HG03196 (cell line): ENCODE measurements at regions not wholly inside any gene's neighbourhood (a gene's known extent, or its start where the extent isn't known, plus 50 kb on each side); places are given as distances from the start of the nearest gene placed in this dataset.

Experiments used
- ATAC-seq: cut with Tn5 transposase; IDR thresholded peaks from one replicate; pipeline ENCODE4 v1.9.1; 2021; ENCODE audit not compliant: unreplicated experiment

DNA sequence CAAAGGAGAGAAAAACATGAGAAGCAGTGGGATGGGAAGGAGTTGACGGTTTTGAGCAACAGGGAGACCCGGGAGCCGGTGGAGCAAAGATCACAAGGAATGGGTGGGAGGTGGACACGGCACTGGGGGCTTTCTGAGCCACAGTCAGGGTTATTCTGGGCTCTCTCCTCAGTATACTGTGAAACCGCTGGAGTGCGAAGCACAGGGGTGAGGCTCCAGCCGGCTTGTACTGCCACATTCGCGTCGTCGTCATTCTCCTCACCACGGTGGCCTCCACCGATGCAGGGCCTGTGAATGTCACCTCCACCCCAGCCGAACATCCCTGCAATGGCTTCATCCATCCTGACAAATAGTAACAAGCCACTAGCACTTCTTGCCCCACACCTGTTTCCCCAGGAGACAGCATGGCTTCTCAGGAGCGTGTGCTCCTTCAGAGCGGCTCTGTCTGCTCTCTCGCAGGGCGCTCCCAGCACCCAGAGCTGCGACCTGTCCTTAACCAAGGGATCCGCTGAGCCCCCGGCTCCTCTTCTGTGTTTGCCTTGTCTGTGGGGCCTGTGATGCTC, 1165.3 kb downstream of the TBC1D22A start:
- no peak for ATAC-seq

DNA sequence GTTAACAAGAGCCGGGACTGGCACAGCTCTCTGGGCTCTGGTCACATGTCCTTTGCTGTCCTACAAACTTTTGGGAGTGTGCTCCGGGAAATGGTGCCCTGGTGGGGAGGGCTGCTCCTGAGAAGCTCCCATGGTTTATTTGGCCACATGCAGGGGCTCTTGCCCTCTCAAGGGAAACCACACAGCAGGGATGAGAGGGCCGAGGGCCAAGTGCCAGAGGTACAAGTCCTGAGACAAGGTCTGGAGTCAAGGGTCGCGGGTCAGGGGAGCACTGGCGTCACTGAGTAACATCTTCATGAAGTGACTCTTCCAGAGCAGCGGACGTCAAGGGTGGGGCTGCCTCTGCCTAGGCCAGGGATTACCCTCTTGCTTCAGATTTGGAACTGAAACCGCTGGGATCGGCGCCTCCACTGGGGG, 1160.6 kb downstream of the TBC1D22A start:
- ATAC-seq = no peak

DNA sequence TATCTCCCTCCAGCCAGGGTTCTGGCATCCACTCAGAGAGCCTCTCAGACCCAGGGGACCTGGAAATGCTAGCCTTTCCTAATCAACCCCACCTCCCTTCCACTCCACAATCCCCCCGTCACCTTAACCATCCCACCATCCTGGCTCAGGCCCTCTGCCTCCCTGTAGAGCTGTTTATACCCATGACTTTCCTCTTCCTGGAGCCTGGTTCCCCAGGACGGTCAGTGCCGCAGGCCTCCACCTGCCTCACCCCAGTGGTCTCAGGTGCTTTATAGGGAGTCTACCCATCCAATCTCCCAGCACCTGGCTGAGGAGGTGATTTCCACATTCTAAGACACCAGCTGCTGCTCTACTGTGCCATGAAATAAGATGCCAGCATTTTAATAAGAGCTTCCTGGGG, 1159.5 kb downstream of the TBC1D22A start:
- no peak for ATAC-seq

DNA sequence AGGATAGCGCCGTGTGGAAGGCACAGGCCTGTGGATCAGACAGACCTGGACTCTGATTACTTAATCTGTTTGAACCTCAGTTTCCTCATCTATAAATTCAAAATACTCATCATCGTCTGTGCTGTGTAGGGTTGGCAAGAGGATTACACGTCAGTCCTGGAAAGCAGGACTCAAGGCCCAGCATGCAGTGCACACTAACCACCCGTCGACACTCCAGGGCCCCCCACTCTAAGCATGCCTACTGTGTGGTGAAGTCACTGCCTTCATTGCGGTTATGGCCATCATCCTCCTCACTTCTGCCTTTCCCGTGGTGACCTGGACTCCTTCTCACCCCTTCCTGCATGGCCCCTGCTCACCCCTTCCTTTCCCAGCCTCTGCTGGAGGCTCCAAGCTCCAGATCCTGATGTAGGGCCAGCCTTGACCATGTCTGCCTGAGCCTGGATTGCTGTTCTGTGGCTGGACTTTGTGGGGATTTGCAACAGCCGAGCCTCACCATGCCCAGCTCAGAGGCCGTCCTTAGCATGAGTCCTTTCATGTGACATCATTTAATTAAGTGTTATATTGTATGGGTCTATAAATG, 1158.0 kb downstream of the TBC1D22A start:
- ATAC-seq = no peak

DNA sequence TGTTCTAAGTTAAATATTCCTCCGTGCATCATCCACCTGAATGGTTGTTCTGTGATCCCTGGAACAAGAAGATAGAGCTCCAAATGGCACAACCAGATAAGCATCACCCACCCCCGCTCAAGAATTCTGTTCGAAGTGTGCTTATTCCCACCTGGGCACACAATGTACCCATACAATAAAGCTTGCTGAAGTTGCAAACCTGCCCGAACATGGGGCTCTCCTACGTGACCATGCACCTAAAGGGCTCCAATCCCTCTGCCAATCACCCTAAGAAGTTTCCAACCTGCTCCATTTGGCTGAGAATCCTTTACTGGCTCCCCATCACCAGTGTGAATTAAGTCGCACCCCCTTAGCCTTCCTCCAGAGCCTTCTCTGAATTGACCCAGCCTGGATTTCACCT, 1157.4 kb downstream of the TBC1D22A start:
- no peak for ATAC-seq

DNA sequence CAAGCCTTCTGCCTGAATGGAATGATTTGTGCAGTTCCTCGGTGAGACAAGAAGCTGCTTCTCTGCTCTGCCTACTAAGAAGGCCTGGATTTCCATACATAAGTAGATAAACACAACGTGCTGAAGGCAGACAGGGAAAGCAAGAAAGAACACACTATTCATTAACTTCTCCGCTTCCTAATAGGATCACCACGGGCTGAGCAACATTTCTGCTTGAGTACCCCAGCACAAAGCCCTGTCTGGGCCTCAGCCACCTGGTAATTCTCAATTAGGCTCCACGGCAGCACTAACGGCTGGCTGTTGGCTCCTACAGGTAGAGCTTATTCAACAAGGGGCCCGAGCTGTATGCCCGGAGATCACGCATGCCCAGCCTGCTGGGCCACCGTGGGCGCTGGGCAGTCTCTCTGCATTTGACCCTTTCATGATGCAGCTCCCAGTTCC, 1156.6 kb downstream of the TBC1D22A start:
- no peak for ATAC-seq

DNA sequence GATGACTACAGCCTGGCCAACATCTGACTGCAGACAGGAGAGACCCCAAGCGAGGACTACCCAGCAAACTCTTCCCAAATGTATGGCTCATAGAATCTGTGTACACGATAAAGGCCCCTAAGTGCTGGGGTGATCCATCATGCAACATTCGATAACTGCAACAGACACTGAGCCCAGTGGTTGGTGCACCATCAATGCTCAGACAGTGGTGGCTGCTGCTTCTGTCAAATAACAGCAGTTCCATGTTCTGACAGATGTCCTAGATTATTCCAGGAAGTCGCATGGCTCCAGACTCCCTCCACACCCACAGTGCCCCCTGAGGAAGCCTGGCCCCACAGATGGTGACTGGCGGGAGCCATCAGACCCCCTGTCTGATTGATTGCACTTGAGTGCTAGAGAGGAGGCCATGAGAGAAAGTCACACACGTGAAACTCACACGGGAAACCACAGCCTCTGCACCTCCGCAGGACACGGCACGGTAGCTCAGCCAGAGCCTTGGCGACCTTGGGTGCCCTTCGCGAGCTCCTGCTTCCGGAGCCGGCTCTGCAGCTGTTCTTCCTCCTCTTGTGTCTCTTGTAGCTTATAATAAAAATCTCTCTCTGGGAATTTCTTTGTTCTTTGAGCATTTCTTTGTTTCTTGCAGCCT, 1155.9 kb downstream of the TBC1D22A start:
- ATAC-seq = no peak

DNA sequence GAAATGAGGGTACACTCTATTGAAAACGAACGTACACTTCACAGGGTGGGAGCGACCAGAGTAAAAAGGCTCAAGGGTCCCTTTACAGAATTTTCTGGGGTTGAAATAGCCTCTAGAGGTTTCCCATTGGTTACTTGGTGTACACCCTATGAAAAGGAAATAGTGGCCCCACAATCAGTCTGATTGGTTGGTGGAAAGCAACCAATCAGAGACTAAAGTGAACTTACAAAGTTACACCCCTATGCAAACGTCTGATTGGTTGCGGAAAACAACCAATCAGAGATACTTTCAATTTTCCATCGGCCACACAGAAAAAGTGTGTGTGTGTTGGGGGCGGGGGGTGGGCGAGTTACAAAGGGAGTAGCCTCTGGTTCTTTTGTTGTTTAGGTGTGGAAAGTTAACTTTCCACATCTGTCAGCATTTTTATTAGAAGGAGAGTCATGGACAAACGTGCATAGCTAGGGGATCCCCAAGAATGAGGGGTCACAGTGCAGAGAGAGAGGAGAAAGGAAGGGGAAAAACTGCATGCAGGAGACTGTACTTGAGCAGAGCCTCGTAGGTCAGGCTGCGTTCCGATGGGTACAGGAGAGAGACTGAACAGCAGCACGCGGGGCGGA, 1152.1 kb downstream of the TBC1D22A start:
- ATAC-seq = no peak

DNA sequence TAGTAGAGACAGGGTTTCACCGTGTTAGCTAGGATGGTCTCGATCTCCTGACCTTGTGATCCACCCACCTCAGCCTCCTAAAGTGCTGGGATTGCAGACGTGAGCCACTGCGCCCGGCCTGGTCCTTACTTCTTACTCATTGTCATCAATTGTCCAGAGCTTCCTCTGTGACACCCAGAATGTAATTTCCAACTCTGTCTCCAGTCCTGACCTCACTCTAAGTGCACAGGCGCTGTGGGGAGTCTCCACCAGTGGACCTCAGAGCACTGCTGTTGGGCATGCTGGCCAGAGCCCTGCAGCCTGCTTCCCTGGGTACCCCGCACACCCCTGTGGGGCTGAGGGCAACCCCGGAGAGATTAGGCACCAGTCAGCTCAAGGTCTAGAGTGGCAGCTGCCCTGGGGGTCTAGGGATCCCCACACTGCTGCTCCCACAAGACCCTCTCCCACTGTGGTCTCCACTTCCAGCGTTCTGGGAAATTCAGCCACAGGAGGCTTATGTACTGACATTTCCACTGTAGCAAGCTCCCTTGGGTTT, 1140.3 kb downstream of the TBC1D22A start:
- no peak for ATAC-seq

DNA sequence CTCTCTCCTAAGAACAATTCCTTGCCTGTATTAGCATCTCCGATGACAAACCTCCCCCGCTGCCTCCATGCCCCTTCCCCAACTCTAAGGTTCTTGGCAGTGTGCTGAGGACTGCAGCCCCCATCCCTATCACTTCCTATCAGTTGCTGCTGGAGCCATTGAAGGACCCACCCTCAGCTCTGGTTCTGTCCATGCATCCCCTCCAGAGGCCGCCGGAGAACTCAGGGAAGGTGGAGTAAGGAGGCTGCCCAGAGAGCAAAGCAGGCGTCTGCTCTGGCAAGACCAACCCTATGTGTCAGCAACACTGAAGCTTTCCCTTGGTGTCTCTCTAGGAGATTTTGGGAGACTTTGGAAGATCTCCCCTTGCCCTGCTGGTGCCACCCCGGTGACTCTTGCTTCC, 1139.5 kb downstream of the TBC1D22A start:
- no peak for ATAC-seq

DNA sequence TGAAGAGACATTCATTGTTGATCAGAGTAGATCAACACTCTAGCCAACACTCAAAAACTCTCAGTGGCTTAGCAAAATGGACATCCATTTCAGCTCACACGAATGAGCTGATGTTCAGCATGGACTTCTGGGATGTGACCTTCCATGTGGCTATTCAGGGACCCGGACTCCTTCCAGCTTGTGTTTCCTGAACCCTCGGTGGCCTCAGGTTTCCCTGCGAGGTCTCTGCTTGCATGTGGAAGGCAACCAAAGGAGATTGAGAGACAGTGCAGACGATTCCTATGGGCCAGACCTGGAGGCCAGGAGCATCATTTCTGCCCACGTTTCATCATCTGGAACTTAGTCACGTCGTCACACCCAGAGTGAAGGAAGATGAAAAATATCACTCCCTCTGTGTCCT, 1137.4 kb downstream of the TBC1D22A start:
- no peak for ATAC-seq

DNA sequence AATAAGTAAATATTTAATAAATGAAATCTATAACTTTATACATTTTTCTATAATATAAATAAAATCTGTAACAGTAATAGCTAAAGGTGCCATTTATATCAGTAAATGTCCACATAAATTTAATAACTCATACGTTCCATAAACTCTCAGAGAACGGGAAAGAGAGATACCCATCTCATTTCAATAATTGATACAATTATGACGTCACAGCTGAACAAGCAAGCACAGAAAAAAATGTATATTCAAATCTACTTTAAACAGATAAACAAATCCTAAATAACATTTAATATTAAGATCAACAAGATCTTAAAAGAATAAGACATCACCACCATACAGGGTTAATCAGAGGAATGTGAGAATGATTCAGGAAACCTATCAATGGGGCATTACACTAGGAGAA, 1136.5 kb downstream of the TBC1D22A start:
- no peak for ATAC-seq

DNA sequence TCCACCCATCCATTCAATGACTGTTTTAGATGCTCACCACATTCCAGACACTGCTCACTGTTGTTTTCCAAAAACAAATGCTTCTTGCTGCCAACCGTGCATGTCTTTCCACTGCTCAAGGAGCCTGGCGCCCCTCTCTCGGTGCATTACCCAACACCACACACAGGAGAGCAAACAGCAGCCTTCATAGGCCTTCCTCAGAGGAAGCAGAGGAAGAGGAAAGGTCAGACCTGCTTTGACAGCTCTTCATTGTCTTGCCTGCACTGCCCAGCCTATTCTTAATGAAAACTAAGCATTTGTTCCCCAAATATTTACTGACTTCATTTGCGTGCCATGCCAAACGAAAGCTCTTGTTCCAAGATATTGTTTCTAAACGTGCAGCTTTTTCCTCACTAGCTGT, 1129.2 kb downstream of the TBC1D22A start:
- no peak for ATAC-seq

DNA sequence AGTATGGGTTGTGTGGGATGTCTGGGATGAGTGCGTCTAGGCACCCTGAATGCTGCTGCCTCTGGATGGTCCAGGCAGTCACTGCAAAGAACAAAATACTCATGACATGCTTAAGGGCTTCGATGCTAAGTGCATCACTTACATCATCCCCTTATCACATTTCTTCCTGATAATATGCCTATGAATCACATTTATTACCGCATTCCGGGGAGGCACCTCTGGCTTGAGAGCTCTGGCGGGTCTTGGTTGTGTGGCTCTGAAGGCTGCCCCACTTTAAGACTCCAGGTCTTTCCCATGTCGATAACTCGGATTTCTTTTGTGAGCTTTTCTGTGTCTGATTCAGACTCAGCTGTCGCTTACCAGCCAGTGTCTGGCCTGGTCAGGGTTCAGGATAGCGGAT, 1126.4 kb downstream of the TBC1D22A start:
- ATAC-seq = no peak

DNA sequence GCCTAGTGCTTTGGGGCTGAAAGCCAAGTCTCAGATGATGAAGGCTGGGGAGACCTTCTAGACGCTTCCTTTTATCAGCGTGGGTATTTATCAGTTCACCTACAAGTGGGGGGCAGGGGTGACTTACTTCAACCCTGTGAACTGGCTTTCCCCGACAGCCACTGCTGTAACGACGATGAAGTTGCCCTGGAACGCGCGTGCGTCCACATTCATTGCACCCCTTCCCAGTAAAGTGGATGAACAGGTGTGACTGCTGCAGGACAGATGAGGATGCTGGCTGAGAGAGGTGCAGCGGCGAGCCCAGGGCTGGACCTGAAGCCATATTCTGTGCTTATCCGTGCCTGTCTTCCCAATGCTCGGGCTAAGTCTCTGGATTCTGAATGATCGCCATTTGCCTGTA, 1122.3 kb downstream of the TBC1D22A start:
- no peak for ATAC-seq

DNA sequence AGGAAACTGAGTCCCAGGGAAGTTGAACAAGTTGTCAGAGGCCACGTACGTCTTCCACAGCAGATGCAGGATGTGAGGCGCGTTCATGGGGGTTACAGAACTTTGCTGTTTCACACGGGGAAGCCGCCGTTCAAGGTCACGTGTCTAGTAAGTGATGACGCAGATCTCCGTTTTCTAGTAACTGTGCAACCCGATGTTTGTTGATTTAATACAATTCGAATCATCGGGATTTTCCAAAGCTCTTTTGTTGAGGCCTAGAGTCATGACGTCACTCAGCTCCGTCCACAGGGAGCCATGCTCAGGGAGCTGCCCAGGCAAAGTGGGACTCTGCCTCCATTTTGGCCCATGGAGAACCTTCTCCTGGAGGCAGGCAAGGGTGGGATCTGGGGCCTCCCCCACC, 1121.8 kb downstream of the TBC1D22A start:
- ATAC-seq = no peak

DNA sequence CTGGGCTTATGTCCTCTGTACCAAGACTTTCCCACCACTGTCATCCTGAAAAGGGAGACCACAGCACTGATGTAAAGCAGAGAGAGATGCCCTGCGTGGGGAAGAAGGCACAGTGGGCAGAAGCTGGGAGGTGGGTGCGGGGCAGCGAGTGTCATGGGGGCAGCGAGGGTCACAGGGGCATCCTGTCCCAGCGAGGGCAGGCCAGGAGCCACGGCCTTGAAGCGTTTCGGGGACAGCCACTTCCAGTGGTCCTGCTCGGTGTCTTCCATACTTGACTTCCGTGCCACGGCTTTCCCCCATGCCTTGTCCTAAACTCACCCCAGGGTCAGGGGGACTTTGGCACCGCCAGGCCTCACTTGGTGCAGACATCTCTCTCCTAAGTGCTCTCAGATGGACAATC, 1121.3 kb downstream of the TBC1D22A start:
- ATAC-seq = no peak

DNA sequence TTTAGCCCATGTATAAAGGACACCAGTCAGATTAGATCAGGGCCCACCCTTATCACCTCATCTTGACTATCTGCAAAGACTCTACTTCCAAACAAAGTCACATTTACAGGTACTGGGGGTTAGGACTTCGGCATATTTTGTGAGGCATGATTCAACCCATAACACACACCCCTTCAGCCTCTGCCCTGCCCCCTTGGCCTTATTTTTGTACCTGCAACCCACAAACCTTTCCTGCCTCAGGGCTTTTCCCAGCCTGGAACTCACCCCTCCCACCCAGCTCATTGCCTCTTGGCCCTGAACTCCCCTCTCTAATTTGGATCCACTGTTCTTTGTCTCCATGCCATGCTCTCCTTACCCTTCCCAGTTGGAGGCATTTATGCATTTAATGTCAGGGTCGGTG, 1116.9 kb downstream of the TBC1D22A start:
- ATAC-seq = no peak

DNA sequence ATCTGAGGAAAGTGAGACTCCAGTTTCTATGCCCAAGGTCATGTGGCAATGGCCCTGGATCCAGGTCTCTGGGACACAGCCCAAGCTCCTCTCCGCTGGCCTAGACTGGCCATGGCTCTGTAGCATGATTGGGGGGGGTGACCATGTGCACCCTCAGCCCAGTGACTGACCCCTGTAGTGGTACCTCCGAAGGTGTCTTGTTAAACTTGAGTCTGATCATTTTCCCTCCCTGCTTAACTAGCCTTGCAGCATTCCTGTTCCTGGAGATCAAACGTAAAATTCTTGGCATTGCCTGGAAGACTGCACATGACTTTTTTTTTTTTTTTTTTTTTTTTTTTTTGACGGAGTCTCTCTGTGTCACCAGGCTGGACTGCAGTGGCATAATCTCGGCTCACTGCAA, 1116.0 kb downstream of the TBC1D22A start:
- no peak for ATAC-seq

DNA sequence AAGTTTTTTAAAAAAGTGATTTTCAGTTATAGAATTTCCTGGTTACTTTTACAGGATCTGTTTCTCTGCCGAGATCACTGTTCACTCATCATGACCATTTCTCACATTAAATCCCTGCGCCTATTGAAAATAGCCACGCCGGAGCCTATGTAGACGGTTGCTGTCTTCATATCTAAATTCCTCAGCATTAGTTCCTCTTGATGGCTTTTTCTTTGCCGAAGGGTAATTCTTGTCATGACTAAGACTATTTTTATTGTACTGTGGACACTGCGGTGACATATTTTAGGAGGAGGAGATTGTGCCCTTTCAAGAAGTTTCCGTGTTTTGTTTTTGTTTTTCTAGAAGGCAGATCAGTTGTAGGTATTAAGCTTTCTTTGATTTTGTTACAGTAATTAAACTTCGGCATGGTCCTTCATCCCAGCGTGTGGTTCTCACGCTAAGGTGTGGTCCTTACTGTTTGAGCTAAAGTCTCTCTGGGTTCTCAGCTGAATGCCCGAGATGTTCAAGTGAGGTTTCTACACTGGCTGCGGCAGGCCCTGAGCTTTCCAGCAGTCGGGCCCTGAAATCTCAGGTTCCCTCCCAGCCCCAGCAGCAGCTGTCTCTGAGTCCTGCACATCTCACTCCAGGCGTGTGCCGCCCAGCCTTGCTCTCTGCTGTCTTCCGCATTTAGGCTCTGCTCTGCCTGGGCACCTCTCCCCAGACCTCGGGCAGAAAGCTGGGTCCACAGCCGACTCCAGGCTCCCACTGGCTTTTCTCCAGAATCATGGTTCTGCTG, 1110.5 kb downstream of the TBC1D22A start:
- no peak for ATAC-seq

DNA sequence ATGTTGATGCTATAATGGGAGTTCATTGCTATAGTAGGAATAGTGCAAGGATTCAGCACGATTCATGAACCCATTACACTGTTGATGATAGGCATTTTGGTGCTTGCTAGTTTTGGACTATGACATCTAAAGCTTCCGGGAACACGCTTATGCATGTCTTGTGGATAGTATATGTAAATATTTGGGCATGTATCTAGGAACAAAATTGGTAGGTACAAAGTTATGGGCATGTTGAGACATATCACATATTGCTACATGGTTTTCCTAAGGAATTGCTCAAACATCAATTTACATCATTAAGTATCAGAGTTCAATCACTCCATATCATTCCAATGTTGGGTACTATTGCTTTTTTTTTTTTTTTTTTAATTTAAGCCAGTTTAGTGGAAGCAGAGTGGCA, 1103.2 kb downstream of the TBC1D22A start:
- no peak for ATAC-seq
